OCI-LY3 (cell line): ENCODE measurements at regions not wholly inside any gene's neighbourhood (a gene's known extent, or its start where the extent isn't known, plus 50 kb on each side); places are given as distances from the start of the nearest gene placed in this dataset.

Experiments
- H2AFZ ChIP-seq: fragments of 200-600, 300-600 bp; shearing (Covaris generic); 2 replicates; pipeline ENCODE4 v1.6.0; 2014; ENCODE audit warnings: antibody characterized with exemption, low read depth, low read length
- H3K27ac ChIP-seq: fragments of 200-600, 300-600 bp; sonication (generic); 2 replicates; pipeline ENCODE4 v1.5.1; 2014; ENCODE audit warnings: mild to moderate bottlenecking, low read length, moderate library complexity, mixed read lengths
- H3K27me3 ChIP-seq: fragments of 200-600, 300-600 bp; sonication (generic); 2 replicates; pipeline ENCODE4 v1.6.1; 2014; ENCODE audit warnings: low read depth, low read length, mixed read lengths
- H3K36me3 ChIP-seq: fragments of 200-600, 300-600 bp; sonication (generic); replicated peaks from 2 replicates; pipeline ENCODE3; 2014; ENCODE audit warnings: low read depth, low read length, mixed read lengths
- H3K4me1 ChIP-seq: fragments of 300-600, 200-600 bp; sonication (generic); 2 replicates; pipeline ENCODE4 v1.6.1; 2014; ENCODE audit warnings: low read length, mixed read lengths
- H3K4me2 ChIP-seq: fragments of 200-600, 300-600 bp; sonication (generic); 2 replicates; pipeline ENCODE4 v1.6.1; 2014; ENCODE audit warnings: low read length, mixed read lengths
- H3K4me3 ChIP-seq: fragments of 300-600, 200-600 bp; sonication (generic); 2 replicates; pipeline ENCODE4 v1.5.1; 2014; ENCODE audit warnings: antibody characterized with exemption, mild to moderate bottlenecking, low read length, moderate library complexity
- H3K79me2 ChIP-seq: fragments of 300-600, 200-600 bp; shearing (Covaris generic); 2 replicates; pipeline ENCODE4 v1.6.1; 2014; ENCODE audit warnings: mild to moderate bottlenecking, low read length, mixed read lengths
- H3K9ac ChIP-seq: fragments of 300-600, 200-600 bp; shearing (Covaris generic); 2 replicates; pipeline ENCODE4 v1.6.0; 2014; ENCODE audit warnings: mild to moderate bottlenecking, low read length, moderate library complexity
- H3K9me3 ChIP-seq: fragments of 200-600, 300-600 bp; shearing (Covaris generic); 2 replicates; pipeline ENCODE4 v1.6.1; 2014; ENCODE audit warnings: low read length, mixed read lengths; ENCODE audit not compliant: insufficient read depth
- H4K20me1 ChIP-seq: fragments of 200-600, 300-600 bp; sonication (generic); 2 replicates; pipeline ENCODE4 v1.6.1; 2016; ENCODE audit warnings: low read length, mixed read lengths; ENCODE audit not compliant: insufficient read depth
- EZH2phosphoT487 ChIP-seq: fragments of 200-600 bp; shearing (Covaris generic); IDR thresholded peaks from 2 replicates; pipeline ENCODE4 v1.6.1; 2018; ENCODE audit warnings: antibody characterized with exemption, mixed run types, low read depth
- TF ChIP-seq, protein P1 (sequence below): fragments of 200-600, 300-600 bp; sonication (generic); IDR thresholded peaks from 2 replicates; pipeline ENCODE4 v1.5.1; 2014; ENCODE audit warnings: antibody characterized with exemption, low read length, low read depth

DNA sequence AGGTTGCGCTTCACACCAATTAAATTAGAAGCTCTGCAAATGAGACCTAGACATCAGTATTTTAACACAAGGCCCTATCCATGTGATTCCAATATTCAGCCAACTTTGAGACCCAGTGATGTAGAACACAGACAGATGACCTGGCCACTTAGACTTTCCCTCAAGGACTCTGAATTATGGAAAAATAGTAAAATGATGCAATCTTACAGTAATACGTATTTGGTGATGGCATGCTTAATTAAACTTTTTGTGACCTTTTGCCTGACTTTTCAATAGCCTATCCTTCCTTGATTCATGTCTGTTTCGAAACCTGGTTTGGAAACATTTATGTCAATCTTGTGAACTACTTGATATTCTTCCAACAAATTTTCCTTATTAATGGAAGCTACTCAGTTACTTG lies 521.2 kb downstream of the KCNA4 start:
- Histone ChIP-seq H3K9me3 (no peaks in the 10 kb centered on the region), H3K27ac (no peak overlapping the region), H3K4me2 (no peak overlapping the region), H3K79me2 (no peaks in the 10 kb centered on the region), H3K36me3 (no peaks in the 10 kb centered on the region), H3K4me3 (no peak overlapping the region), H4K20me1 (no peaks in the 10 kb centered on the region), H3K4me1 (no peaks in the 10 kb centered on the region), H2AFZ (no peak overlapping the region), H3K27me3 (no peaks in the 10 kb centered on the region), H3K9ac (no peak overlapping the region)
- TF ChIP-seq, protein P1, sequence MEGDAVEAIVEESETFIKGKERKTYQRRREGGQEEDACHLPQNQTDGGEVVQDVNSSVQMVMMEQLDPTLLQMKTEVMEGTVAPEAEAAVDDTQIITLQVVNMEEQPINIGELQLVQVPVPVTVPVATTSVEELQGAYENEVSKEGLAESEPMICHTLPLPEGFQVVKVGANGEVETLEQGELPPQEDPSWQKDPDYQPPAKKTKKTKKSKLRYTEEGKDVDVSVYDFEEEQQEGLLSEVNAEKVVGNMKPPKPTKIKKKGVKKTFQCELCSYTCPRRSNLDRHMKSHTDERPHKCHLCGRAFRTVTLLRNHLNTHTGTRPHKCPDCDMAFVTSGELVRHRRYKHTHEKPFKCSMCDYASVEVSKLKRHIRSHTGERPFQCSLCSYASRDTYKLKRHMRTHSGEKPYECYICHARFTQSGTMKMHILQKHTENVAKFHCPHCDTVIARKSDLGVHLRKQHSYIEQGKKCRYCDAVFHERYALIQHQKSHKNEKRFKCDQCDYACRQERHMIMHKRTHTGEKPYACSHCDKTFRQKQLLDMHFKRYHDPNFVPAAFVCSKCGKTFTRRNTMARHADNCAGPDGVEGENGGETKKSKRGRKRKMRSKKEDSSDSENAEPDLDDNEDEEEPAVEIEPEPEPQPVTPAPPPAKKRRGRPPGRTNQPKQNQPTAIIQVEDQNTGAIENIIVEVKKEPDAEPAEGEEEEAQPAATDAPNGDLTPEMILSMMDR, result no peak
- TF ChIP-seq EZH2phosphoT487, result no peak

DNA sequence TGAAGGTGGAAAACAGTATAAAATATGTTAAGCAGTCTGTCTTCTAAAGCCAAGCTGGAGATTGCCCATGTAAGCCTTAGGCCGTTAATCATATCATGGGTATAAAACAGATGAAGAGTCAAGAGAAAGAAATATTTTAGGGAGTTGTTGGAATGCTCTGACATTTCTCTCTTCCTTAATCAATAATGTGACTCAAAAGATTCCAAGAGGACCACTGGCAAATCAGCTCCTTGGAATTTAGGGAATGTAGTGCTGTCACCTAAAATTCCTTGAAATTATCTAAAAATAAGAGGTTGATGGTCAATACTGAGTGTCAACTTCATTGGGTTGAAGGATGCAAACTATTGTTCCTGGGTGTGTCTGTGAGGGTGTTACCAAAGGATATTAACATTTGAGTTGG lies 525.9 kb downstream of the KCNA4 start:
- Histone ChIP-seq H3K9me3 (no peaks in the 10 kb centered on the region), H3K79me2 (no peaks in the 10 kb centered on the region)

DNA sequence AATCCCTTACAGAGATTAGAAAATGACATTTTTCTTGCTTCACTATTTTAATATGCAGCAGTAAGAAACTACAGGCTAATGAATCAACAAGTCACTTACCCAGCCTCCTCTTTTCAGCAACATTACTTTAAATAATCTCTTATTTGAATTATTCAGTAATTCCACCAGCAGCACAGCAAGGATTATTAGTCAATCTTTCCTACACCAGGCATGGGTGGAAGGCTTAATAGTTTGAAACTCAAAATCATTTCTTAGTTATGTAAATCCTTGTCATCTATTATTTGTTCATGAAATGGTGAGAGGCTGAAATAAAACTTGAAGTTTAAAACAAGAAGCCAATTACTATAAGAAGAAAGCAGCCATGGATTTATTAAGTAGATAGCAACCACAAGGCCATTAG lies 530.5 kb downstream of the KCNA4 start:
- H3K4me2 ChIP-seq, result no peak overlapping the region
- no peaks in the 10 kb centered on the region for H4K20me1 ChIP-seq
- no peak for TF ChIP-seq EZH2phosphoT487
- TF ChIP-seq, protein P1, result no peak
- H3K4me3 ChIP-seq, result no peak overlapping the region
- peaks cover 12% of the 10 kb centered on the region for H3K4me1 ChIP-seq
- no peak overlapping the region for H2AFZ ChIP-seq
- no peak overlapping the region for H3K9ac ChIP-seq
- no peaks in the 10 kb centered on the region for H3K27me3 ChIP-seq
- H3K27ac ChIP-seq, result no peak overlapping the region
- no peaks in the 10 kb centered on the region for H3K79me2 ChIP-seq
- H3K9me3 ChIP-seq, result no peaks in the 10 kb centered on the region
- no peaks in the 10 kb centered on the region for H3K36me3 ChIP-seq

More for the DNA sequence above, 525.9 kb downstream of the KCNA4 start:
- Histone ChIP-seq H2AFZ (no peak overlapping the region), H4K20me1 (no peaks in the 10 kb centered on the region), H3K4me1 (no peaks in the 10 kb centered on the region), H3K4me3 (no peak overlapping the region), H3K27ac (no peak overlapping the region), H3K36me3 (no peaks in the 10 kb centered on the region), H3K9ac (no peak overlapping the region), H3K4me2 (no peak overlapping the region), H3K27me3 (no peaks in the 10 kb centered on the region)
- TF ChIP-seq EZH2phosphoT487, result no peak
- TF ChIP-seq, protein P1, result no peak

DNA sequence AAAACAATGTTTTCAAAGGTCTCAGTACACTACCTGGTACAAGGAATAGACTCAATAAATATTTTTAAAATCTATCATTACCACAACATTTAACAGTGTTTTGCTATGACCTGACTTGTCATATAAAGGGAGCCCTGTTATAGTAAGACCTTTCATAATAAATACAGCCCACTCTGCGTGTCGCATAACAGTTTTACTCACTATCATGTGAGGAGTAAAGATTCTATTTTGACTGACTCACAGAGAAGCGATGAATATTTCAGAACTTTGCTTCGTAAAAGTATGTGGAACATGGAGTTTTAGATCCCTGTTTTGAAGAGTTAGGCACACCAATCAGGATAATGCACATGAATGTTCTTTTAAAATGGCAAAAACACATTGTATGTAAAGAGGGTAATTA lies 531.2 kb downstream of the KCNA4 start:
- TF ChIP-seq, protein P1, result no peak
- no peak for TF ChIP-seq EZH2phosphoT487
- no peak overlapping the region for H2AFZ ChIP-seq
- H4K20me1 ChIP-seq, result no peaks in the 10 kb centered on the region
- no peaks in the 10 kb centered on the region for H3K27me3 ChIP-seq
- no peak overlapping the region for H3K4me2 ChIP-seq
- H3K79me2 ChIP-seq, result no peaks in the 10 kb centered on the region
- no peak overlapping the region for H3K27ac ChIP-seq
- H3K4me3 ChIP-seq, result no peak overlapping the region
- no peak overlapping the region for H3K9ac ChIP-seq
- H3K4me1 ChIP-seq, result peaks cover 12% of the 10 kb centered on the region
- H3K36me3 ChIP-seq, result no peaks in the 10 kb centered on the region
- no peaks in the 10 kb centered on the region for H3K9me3 ChIP-seq
